Endothelial cell of umbilical vein (primary cell): ENCODE measurements at regions not wholly inside any gene's neighbourhood (a gene's known extent, or its start where the extent isn't known, plus 50 kb on each side); places are given as distances from the start of the nearest gene placed in this dataset.

Experiments used
- BruUV-seq: library from RNA; stranded (reverse); fragments of 400-500 nt; replicated peaks from 2 replicates; lab custom pipeline; 2021; lab: Mats Ljungman, UMichigan
- CTCF ChIA-PET: fragments of 300-600, 350-600 bp; sonication (Branson Sonifier 250); formaldehyde crosslinking; loops from one replicate; lab custom pipeline; 2021; ENCODE audit warnings: antibody characterized with exemption, inconsistent platforms; lab: Charles Lee
- POLR2A ChIA-PET: fragments of 300-600, 350-600 bp; sonication (Branson Sonifier 250); formaldehyde crosslinking; loops from one replicate; lab custom pipeline; 2021; ENCODE audit warnings: antibody characterized with exemption, inconsistent platforms; lab: Charles Lee
- DNase-seq: peaks from one replicate; pipeline ENCODE4 v3.0.0-alpha.2; 2011; ENCODE audit warnings: low read depth, low spot score
- FAIRE-seq: peaks from 2 replicates; lab custom pipeline; 2011; peaks lifted over from hg19 to GRCh38; lab: Jason Lieb, UNC
- H2AFZ ChIP-seq: 2 replicates; pipeline ENCODE4 v1.6.0; 2012; ENCODE audit warnings: low read depth, low read length, control low read depth, inconsistent platforms
- H3K27ac ChIP-seq: 2 replicates; pipeline ENCODE4 v1.5.1; 2011; ENCODE audit warnings: low read depth, mild to moderate bottlenecking, control low read depth, low read length, moderate library complexity; ENCODE audit not compliant: insufficient read depth
- H3K27me3 ChIP-seq, 2 experiments: 2 replicates each; pipeline versions ENCODE4 v1.6.0 to v1.6.1; 2011; ENCODE audit warnings: low read length in 2 of 2, mixed read lengths in 1 of 2; ENCODE audit not compliant: control insufficient read depth in 2 of 2, insufficient read depth in 2 of 2
- H3K36me3 ChIP-seq, 2 experiments: 2 replicates in 1 of 2; 3 replicates in 1 of 2; pipeline ENCODE4 v1.5.1; 2011; ENCODE audit warnings: low read length in 2 of 2, mild to moderate bottlenecking in 1 of 2, moderate library complexity in 1 of 2; ENCODE audit not compliant: control insufficient read depth in 2 of 2, insufficient read depth in 2 of 2; ENCODE audit errors: extremely low read depth in 1 of 2
- H3K4me1 ChIP-seq: 3 replicates; pipeline ENCODE4 v1.5.1; 2011; ENCODE audit warnings: mild to moderate bottlenecking, low read length; ENCODE audit not compliant: control insufficient read depth, insufficient read depth; ENCODE audit errors: extremely low read depth
- H3K4me2 ChIP-seq: 2 replicates; pipeline ENCODE4 v1.6.1; 2011; ENCODE audit warnings: low read length, control low read depth, mixed read lengths; ENCODE audit not compliant: insufficient read depth
- H3K4me3 ChIP-seq, 3 experiments: fragments of 200-600 bp in 1 of 3; sonication (generic), shearing (Covaris generic) in 1 of 3; replicated peaks in 1 of 3; 2 replicates each; pipeline ENCODE4 v1.5.1; 2011 to 2016; ENCODE audit warnings: control low read depth in 3 of 3, low read length in 3 of 3, mild to moderate bottlenecking in 2 of 3, inconsistent platforms in 1 of 3, low read depth in 1 of 3, moderate library complexity in 1 of 3; ENCODE audit not compliant: insufficient read depth in 1 of 3
- H3K79me2 ChIP-seq: 2 replicates; pipeline ENCODE4 v1.6.0; 2012; ENCODE audit warnings: low read length, inconsistent platforms; ENCODE audit not compliant: control insufficient read depth, insufficient read depth
- H3K9ac ChIP-seq: replicated peaks from 2 replicates; pipeline ENCODE3; 2011; ENCODE audit warnings: low read length, control low read depth; ENCODE audit not compliant: insufficient read depth; ENCODE audit errors: extremely low read depth
- H3K9me1 ChIP-seq: replicated peaks from 3 replicates; pipeline ENCODE4 v1.6.0; 2011; ENCODE audit warnings: mild to moderate bottlenecking, low read length; ENCODE audit not compliant: control insufficient read depth, insufficient read depth; ENCODE audit errors: extremely low read depth
- H3K9me3 ChIP-seq: replicated peaks from 2 replicates; pipeline ENCODE4 v1.5.1; 2012; ENCODE audit warnings: low read length, inconsistent platforms; ENCODE audit not compliant: control insufficient read depth, insufficient read depth
- H4K20me1 ChIP-seq: replicated peaks from 2 replicates; pipeline ENCODE3; 2011; ENCODE audit warnings: mild to moderate bottlenecking, low read length; ENCODE audit not compliant: control insufficient read depth, insufficient read depth; ENCODE audit errors: extremely low read depth
- EZH2 ChIP-seq: IDR thresholded peaks from 2 replicates; pipeline ENCODE4 v1.6.1; 2012; ENCODE audit warnings: borderline replicate concordance, low read depth, mild to moderate bottlenecking, moderate library complexity, low read length, inconsistent platforms; ENCODE audit not compliant: severe bottlenecking
- FOS ChIP-seq: IDR thresholded peaks from 2 replicates; pipeline ENCODE4 v1.6.1; 2011; ENCODE audit warnings: mild to moderate bottlenecking, low read length, moderate library complexity, borderline replicate concordance; ENCODE audit not compliant: insufficient read depth
- GATA2 ChIP-seq: IDR thresholded peaks from 2 replicates; pipeline ENCODE4 v1.7.0; 2011; ENCODE audit warnings: low read depth, mild to moderate bottlenecking, moderate library complexity, mixed read lengths, low read length; ENCODE audit not compliant: insufficient read length, insufficient read depth
- JUN ChIP-seq: IDR thresholded peaks from 2 replicates; pipeline ENCODE4 v1.6.1; 2011; ENCODE audit warnings: borderline replicate concordance, low read depth; ENCODE audit not compliant: insufficient read length, insufficient read depth
- MYC ChIP-seq: IDR thresholded peaks from one replicate; pipeline ENCODE4 v1.6.1; 2011; ENCODE audit warnings: mild to moderate bottlenecking, low read depth, low read length
- POLR2A ChIP-seq: IDR thresholded peaks from 2 replicates; pipeline ENCODE4 v1.6.1; 2012; ENCODE audit warnings: low read depth, mild to moderate bottlenecking, control low read depth, low read length
- POLR2AphosphoS5 ChIP-seq: IDR thresholded peaks from 2 replicates; pipeline ENCODE4 v1.6.1; 2012; ENCODE audit warnings: low read depth, mild to moderate bottlenecking, control low read depth, low read length, moderate library complexity; ENCODE audit not compliant: insufficient read depth
- dilution Hi-C: fragments of 300-500 bp; cut with MboI; formaldehyde crosslinking; loops from one replicate; pipeline ENCODE4 v1.15.0; 2019; ENCODE audit warnings: low sequenced_read_pairs; ENCODE audit not compliant: extremely low pct_ligation_motif_present
- intact Hi-C: fragments of 100-400 bp; cut with micrococcal nuclease; formaldehyde crosslinking; loops from one replicate; pipeline ENCODE4 v1.10.0; 2022
- TF ChIP-seq, protein P1 (sequence below): IDR thresholded peaks from 2 replicates; pipeline ENCODE4 v1.6.1; 2011; ENCODE audit not compliant: insufficient read depth, insufficient read length
- TF ChIP-seq, protein P2 (sequence below), 2 donors: IDR thresholded peaks; 1 replicate in 1 of 2; 2 replicates in 1 of 2; pipeline ENCODE4 v1.5.1; 2011; ENCODE audit warnings: low read length in 2 of 2, mild to moderate bottlenecking in 2 of 2, moderate library complexity in 2 of 2, control low read depth in 1 of 2, inconsistent platforms in 1 of 2, low read depth in 1 of 2; ENCODE audit not compliant: insufficient read depth in 1 of 2; ENCODE audit errors: extremely low read depth in 1 of 2

- no peaks in the 10 kb centered on the region for H3K36me3 ChIP-seq
- no TSS peak for BruUV-seq
- no peak for FAIRE-seq
Observed at GRCh38 chr5:56514245-56514644, 281.1 kb upstream of the ANKRD55 start.

DNA sequence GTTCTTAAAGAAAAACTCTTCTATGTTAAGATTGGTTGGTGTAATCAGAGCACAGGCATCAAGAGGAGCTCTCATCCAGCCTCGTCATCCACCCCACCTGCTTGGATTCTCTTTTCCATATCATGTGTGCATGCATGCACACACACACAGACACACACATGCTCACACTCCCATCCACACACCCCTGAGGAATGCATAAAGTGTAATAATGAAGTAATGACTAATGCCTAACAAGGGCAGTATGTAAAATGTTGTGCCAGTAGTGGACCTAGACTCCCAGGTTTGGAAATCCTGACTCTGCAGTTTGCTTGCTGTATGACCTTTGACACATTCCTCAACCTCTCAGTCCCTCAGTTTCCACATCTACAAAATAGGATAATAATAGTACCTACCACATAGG is 280.0 kb upstream of the ANKRD55 start:
- intact Hi-C loops (no loop called here), dilution Hi-C loops (no loop called here)
- CTCF ChIA-PET = interaction anchor here (1.0 kb wide), 1 partner anchor 13 kb away, joined by 3 read pairs; no protein-coding TSS in a partner anchor
- POLR2A ChIA-PET = no interaction called here
- no peak overlapping the region for H3K4me3 ChIP-seq
- H3K79me2 ChIP-seq = no peaks in the 10 kb centered on the region
- no TSS peak for BruUV-seq
- H3K9me1 ChIP-seq = no peaks in the 10 kb centered on the region
- H3K4me1 ChIP-seq = no peaks in the 10 kb centered on the region
- FAIRE-seq = no peak
- no peaks in the 10 kb centered on the region for H4K20me1 ChIP-seq
- TF ChIP-seq, protein P1, sequence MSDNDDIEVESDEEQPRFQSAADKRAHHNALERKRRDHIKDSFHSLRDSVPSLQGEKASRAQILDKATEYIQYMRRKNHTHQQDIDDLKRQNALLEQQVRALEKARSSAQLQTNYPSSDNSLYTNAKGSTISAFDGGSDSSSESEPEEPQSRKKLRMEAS = no peak
- TF ChIP-seq MYC = no peak
- TF ChIP-seq, protein P2, sequence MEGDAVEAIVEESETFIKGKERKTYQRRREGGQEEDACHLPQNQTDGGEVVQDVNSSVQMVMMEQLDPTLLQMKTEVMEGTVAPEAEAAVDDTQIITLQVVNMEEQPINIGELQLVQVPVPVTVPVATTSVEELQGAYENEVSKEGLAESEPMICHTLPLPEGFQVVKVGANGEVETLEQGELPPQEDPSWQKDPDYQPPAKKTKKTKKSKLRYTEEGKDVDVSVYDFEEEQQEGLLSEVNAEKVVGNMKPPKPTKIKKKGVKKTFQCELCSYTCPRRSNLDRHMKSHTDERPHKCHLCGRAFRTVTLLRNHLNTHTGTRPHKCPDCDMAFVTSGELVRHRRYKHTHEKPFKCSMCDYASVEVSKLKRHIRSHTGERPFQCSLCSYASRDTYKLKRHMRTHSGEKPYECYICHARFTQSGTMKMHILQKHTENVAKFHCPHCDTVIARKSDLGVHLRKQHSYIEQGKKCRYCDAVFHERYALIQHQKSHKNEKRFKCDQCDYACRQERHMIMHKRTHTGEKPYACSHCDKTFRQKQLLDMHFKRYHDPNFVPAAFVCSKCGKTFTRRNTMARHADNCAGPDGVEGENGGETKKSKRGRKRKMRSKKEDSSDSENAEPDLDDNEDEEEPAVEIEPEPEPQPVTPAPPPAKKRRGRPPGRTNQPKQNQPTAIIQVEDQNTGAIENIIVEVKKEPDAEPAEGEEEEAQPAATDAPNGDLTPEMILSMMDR (IDR thresholded peaks at IDR 0.05; ENCODE audit: extremely low read depth in 1 of 2, insufficient read depth in 1 of 2, low read depth in 1 of 2, low read length in 2 of 2) = no peak
- no peak for TF ChIP-seq JUN
- TF ChIP-seq FOS = no peak
- TF ChIP-seq GATA2 = no peak
- TF ChIP-seq POLR2AphosphoS5 = no peak
- no peak for TF ChIP-seq POLR2A
- no peak for TF ChIP-seq EZH2
- H3K36me3 ChIP-seq = no peaks in the 10 kb centered on the region
- H3K27me3 ChIP-seq = peaks cover 0 to 5% of the 10 kb centered on the region in 2 experiments
- no peak for DNase-seq
- H3K4me2 ChIP-seq = no peak overlapping the region
- H3K9me3 ChIP-seq = no peaks in the 10 kb centered on the region
- H3K9ac ChIP-seq = no peak overlapping the region
- no peak overlapping the region for H3K27ac ChIP-seq
- no peak overlapping the region for H2AFZ ChIP-seq

More at GRCh38 chr5:56514245-56514644, 281.1 kb upstream of the ANKRD55 start:
- ChIA-PET CTCF (no interaction called here), POLR2A (no interaction called here)
- Histone ChIP-seq H3K9me3 (no peaks in the 10 kb centered on the region), H3K27me3 (peaks cover 0 to 6% of the 10 kb centered on the region in 2 experiments), H3K4me2 (no peak overlapping the region), H3K4me3 (no peak overlapping the region), H3K9me1 (no peaks in the 10 kb centered on the region), H3K4me1 (no peaks in the 10 kb centered on the region), H2AFZ (no peak overlapping the region), H3K27ac (no peak overlapping the region), H4K20me1 (no peaks in the 10 kb centered on the region), H3K9ac (no peak overlapping the region), H3K79me2 (no peaks in the 10 kb centered on the region)
- DNase-seq = no peak
- dilution Hi-C loops (no loop called here), intact Hi-C loops (no loop called here)
- TF ChIP-seq EZH2 (no peak), FOS (no peak), POLR2AphosphoS5 (no peak), MYC (no peak)
